ENCODE measurements at regions not wholly inside any gene's neighbourhood (a gene's known extent, or its start where the extent isn't known, plus 50 kb on each side); places are given as distances from the start of the nearest gene placed in this dataset.

DNA sequence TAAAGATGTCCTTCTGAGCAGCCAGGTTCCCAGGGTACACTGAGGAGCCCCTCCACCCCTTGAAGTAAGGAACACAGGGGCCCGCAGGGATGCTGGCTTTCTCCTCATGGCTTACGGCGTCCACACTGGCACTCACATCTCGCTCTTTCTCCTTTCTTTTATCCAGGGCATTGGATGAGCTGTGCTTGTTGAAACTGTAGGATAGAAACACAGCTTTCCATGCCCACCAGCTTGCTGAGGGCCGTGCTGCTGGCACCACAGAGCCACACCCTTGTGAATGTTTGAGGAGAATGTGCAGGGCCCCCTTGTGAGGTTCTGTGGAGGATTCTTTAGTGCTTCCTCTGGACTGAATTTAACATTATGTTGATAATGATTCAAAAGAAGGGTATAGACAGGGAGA is 51.7 kb upstream of the B3GAT1 start:
- TF ChIP-seq, protein P1, sequence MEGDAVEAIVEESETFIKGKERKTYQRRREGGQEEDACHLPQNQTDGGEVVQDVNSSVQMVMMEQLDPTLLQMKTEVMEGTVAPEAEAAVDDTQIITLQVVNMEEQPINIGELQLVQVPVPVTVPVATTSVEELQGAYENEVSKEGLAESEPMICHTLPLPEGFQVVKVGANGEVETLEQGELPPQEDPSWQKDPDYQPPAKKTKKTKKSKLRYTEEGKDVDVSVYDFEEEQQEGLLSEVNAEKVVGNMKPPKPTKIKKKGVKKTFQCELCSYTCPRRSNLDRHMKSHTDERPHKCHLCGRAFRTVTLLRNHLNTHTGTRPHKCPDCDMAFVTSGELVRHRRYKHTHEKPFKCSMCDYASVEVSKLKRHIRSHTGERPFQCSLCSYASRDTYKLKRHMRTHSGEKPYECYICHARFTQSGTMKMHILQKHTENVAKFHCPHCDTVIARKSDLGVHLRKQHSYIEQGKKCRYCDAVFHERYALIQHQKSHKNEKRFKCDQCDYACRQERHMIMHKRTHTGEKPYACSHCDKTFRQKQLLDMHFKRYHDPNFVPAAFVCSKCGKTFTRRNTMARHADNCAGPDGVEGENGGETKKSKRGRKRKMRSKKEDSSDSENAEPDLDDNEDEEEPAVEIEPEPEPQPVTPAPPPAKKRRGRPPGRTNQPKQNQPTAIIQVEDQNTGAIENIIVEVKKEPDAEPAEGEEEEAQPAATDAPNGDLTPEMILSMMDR (IDR thresholded peaks at IDR 0.05; ENCODE audit: low read depth, low read length): no peak
- no peak for TF ChIP-seq POLR2A (IDR thresholded peaks at IDR 0.05; ENCODE audit: extremely low read depth, insufficient read length)

Measured in NB4 (cell line).